A673 (cell line): ENCODE measurements at regions not wholly inside any gene's neighbourhood (a gene's known extent, or its start where the extent isn't known, plus 50 kb on each side); places are given as distances from the start of the nearest gene placed in this dataset.

ENCODE experiments used
- BruUV-seq: library from RNA; stranded (reverse); fragments of 400-500 nt; replicated peaks from 2 replicates; lab custom pipeline; 2021; lab: Mats Ljungman, UMichigan
- CTCF ChIA-PET: fragments of 300-600 bp; sonication (Branson Sonifier 250); formaldehyde crosslinking; loops from one replicate; lab custom pipeline; 2022; ENCODE audit warnings: antibody characterized with exemption; lab: Charles Lee
- POLR2A ChIA-PET: fragments of 300-600 bp; sonication (Branson Sonifier 250); formaldehyde crosslinking; loops from one replicate; lab custom pipeline; 2022; ENCODE audit warnings: antibody characterized with exemption; ENCODE audit not compliant: low non-redundant PET; lab: Charles Lee
- DNase-seq: peaks from one replicate; pipeline ENCODE4 v3.0.0-alpha.2; 2015; ENCODE audit warnings: low spot score
- H3K27ac ChIP-seq: fragments of 200-600 bp; sonication (generic); 2 replicates; pipeline ENCODE4 v1.5.1; 2016; ENCODE audit warnings: mixed run types, low read depth, mild to moderate bottlenecking, mixed read lengths, antibody characterized with exemption, low read length; ENCODE audit not compliant: poor library complexity, severe bottlenecking
- H3K27me3 ChIP-seq: fragments of 200-600 bp; sonication (generic); replicated peaks from 2 replicates; pipeline ENCODE4 v1.6.1; 2017; ENCODE audit warnings: mixed run types, low read depth, mild to moderate bottlenecking, mixed read lengths, antibody characterized with exemption, low read length; ENCODE audit not compliant: insufficient read depth, poor library complexity
- H3K36me3 ChIP-seq: fragments of 200-600 bp; sonication (generic); 2 replicates; pipeline ENCODE4 v1.6.1; 2016; ENCODE audit warnings: mixed run types, mild to moderate bottlenecking, mixed read lengths, antibody characterized with exemption, low read length; ENCODE audit not compliant: insufficient read depth, poor library complexity, severe bottlenecking
- H3K4me1 ChIP-seq: fragments of 200-600 bp; sonication (generic); 2 replicates; pipeline ENCODE4 v1.6.1; 2017; ENCODE audit warnings: mixed run types, mild to moderate bottlenecking, mixed read lengths, antibody characterized with exemption, low read length; ENCODE audit not compliant: insufficient read depth, poor library complexity, severe bottlenecking
- H3K4me3 ChIP-seq: fragments of 200-600 bp; sonication (generic); 2 replicates; pipeline ENCODE4 v1.5.1; 2016; ENCODE audit warnings: low read depth, mixed run types, mild to moderate bottlenecking, mixed read lengths, low read length; ENCODE audit not compliant: poor library complexity, severe bottlenecking
- H3K9me3 ChIP-seq: fragments of 200-600 bp; sonication (generic); 2 replicates; pipeline ENCODE4 v1.6.1; 2016; ENCODE audit warnings: mixed run types, low read depth, mild to moderate bottlenecking, mixed read lengths, antibody characterized with exemption, low read length; ENCODE audit not compliant: poor library complexity, severe bottlenecking
- EZH2 ChIP-seq: fragments of 200-600 bp; sonication (generic); IDR thresholded peaks from 2 replicates; pipeline ENCODE4 v1.6.1; 2017; ENCODE audit warnings: borderline replicate concordance, low read depth, mild to moderate bottlenecking, mixed read lengths, antibody characterized with exemption, low read length; ENCODE audit not compliant: poor library complexity, severe bottlenecking
- intact Hi-C: fragments of 100-400 bp; cut with micrococcal nuclease; formaldehyde crosslinking; loops from one replicate; pipeline ENCODE4 v1.10.0; 2022; ENCODE audit not compliant: unreplicated experiment
- TF ChIP-seq, protein P1 (sequence below): fragments of 300-800, 200-600 bp; sonication (generic); conservative IDR thresholded peaks from 2 replicates; pipeline ENCODE4 v1.5.1; 2017; ENCODE audit warnings: low read depth, mild to moderate bottlenecking, antibody characterized with exemption, low read length, moderate library complexity, mixed read lengths

DNA sequence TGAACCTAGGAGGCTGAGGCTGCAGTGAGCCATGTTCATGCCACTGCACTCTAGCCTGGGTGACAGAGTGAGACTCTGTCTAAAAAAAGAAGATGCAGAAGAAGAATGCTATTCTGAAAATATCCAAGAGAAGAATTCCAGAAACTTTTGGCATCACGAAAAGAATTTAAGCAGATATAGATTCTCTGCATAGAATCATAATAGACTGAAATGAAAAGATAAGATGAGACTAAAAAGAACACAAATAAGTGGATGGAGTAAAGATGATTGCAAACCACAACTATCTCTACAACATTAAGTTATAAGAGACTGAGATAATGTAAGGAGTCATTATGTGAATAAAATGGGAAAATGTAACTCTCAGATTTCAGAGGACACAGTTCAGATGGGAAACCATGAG is 140.7 kb upstream of the TMC3 start:
- DNase-seq = no peak
- Histone ChIP-seq H3K9me3 (no peaks in the 10 kb centered on the region), H3K4me3 (no peak overlapping the region), H3K36me3 (no peaks in the 10 kb centered on the region), H3K4me1 (no peaks in the 10 kb centered on the region), H3K27ac (no peak overlapping the region), H3K27me3 (peaks cover 4% of the 10 kb centered on the region)
- intact Hi-C loops = no loop called here
- ChIA-PET POLR2A (no interaction called here), CTCF (no interaction called here)
- no TSS peak for BruUV-seq
- TF ChIP-seq, protein P1, sequence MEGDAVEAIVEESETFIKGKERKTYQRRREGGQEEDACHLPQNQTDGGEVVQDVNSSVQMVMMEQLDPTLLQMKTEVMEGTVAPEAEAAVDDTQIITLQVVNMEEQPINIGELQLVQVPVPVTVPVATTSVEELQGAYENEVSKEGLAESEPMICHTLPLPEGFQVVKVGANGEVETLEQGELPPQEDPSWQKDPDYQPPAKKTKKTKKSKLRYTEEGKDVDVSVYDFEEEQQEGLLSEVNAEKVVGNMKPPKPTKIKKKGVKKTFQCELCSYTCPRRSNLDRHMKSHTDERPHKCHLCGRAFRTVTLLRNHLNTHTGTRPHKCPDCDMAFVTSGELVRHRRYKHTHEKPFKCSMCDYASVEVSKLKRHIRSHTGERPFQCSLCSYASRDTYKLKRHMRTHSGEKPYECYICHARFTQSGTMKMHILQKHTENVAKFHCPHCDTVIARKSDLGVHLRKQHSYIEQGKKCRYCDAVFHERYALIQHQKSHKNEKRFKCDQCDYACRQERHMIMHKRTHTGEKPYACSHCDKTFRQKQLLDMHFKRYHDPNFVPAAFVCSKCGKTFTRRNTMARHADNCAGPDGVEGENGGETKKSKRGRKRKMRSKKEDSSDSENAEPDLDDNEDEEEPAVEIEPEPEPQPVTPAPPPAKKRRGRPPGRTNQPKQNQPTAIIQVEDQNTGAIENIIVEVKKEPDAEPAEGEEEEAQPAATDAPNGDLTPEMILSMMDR = no peak
- no peak for TF ChIP-seq EZH2

DNA sequence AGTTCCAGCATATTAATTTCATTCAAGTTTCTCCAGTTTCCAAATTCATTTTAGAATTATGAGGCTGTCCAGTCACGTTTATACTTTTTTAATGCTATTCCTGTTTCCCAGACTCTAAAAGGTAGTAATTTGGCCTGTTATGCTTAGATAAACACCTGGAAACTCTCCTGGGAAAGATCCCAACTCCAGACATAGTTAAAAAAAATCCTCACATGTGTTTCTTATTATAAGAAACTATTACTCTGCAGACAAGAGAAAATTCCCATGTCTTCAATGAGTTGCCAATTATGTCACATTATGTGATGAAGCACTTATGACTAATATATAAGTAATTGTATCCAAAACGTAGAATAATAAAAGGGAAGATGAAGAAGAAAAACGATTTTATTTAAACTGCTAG is 137.1 kb upstream of the TMC3 start:
- POLR2A ChIA-PET = no interaction called here
- Histone ChIP-seq H3K36me3 (no peaks in the 10 kb centered on the region), H3K27ac (no peak overlapping the region), H3K9me3 (no peaks in the 10 kb centered on the region), H3K4me1 (no peaks in the 10 kb centered on the region), H3K27me3 (peaks cover 3% of the 10 kb centered on the region), H3K4me3 (no peak overlapping the region)
- intact Hi-C loops = no loop called here
- no TSS peak for BruUV-seq
- CTCF ChIA-PET = no interaction called here
- TF ChIP-seq, protein P1 = no peak
- no peak for TF ChIP-seq EZH2
- DNase-seq = no peak

DNA sequence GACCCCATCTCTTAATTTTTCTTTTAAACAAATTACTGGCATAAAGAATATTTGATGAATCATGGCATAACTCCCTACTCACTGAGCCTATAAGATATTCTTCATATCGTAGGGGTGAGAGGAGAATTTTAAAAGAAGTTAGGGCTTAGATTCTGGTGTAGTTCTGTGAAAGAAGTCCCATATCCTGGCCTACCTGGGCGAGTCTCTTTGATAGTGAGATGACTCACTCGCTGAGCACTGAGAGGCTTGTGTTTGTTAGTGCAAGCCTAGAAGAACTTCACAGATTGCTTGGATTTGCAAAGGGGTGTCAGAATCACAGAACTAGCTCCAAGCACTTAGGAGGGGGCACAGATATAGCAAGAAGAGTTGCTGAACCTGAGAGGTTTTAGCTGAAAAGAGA is 133.8 kb upstream of the TMC3 start:
- Histone ChIP-seq H3K27me3 (no peaks in the 10 kb centered on the region), H3K27ac (no peak overlapping the region), H3K36me3 (no peaks in the 10 kb centered on the region), H3K9me3 (no peaks in the 10 kb centered on the region), H3K4me1 (no peaks in the 10 kb centered on the region), H3K4me3 (no peak overlapping the region)
- CTCF ChIA-PET = no interaction called here
- POLR2A ChIA-PET = no interaction called here
- TF ChIP-seq, protein P1 = no peak
- DNase-seq = no peak
- intact Hi-C loops = no loop called here
- no TSS peak for BruUV-seq
